ENCODE measurements at regions not wholly inside any gene's neighbourhood (a gene's known extent, or its start where the extent isn't known, plus 50 kb on each side); places are given as distances from the start of the nearest gene placed in this dataset.

- peaks cover 27% of the 10 kb centered on the region for H4K20me1 ChIP-seq (ENCODE audit: insufficient read depth, low read length)
- no peak overlapping the region for H3K4me3 ChIP-seq (ENCODE audit: low read length)
- no peaks in the 10 kb centered on the region for H3K36me3 ChIP-seq (replicated peaks; ENCODE audit: low read depth, low read length)
- no peaks in the 10 kb centered on the region for H3K4me1 ChIP-seq (ENCODE audit: low read length)
- no peak overlapping the region for H2AFZ ChIP-seq (ENCODE audit: low read depth, low read length)
- no peaks in the 10 kb centered on the region for H3K27me3 ChIP-seq (ENCODE audit: low read depth, low read length)
- H3K4me2 ChIP-seq (ENCODE audit: low read length): no peak overlapping the region
- TF ChIP-seq CTCF (IDR thresholded peaks at IDR 0.05; ENCODE audit: low read depth, low read length) (no peak), EZH2phosphoT487 (IDR thresholded peaks at IDR 0.05; ENCODE audit: low read depth) (no peak)
- H3K27ac ChIP-seq (ENCODE audit: low read length): no peak overlapping the region
- no peaks in the 10 kb centered on the region for H3K9me3 ChIP-seq (ENCODE audit: insufficient read depth, low read length)
- H3K9ac ChIP-seq (ENCODE audit: low read length): no peak overlapping the region
- no peaks in the 10 kb centered on the region for H3K79me2 ChIP-seq (ENCODE audit: low read length)
Measured at GRCh38 chr11:119798656-119799055, 69.7 kb upstream of the NECTIN1 start.

GRCh38 chr11:119797736-119798135 lies 68.7 kb upstream of the NECTIN1 start:
- Histone ChIP-seq H2AFZ (ENCODE audit: low read depth, low read length) (no peak overlapping the region), H4K20me1 (ENCODE audit: insufficient read depth, low read length) (peaks cover 26% of the 10 kb centered on the region), H3K4me3 (ENCODE audit: low read length) (no peak overlapping the region), H3K27me3 (ENCODE audit: low read depth, low read length) (no peaks in the 10 kb centered on the region), H3K4me2 (ENCODE audit: low read length) (no peak overlapping the region), H3K9ac (ENCODE audit: low read length) (no peak overlapping the region), H3K9me3 (ENCODE audit: insufficient read depth, low read length) (no peaks in the 10 kb centered on the region), H3K4me1 (ENCODE audit: low read length) (no peaks in the 10 kb centered on the region), H3K27ac (ENCODE audit: low read length) (no peak overlapping the region), H3K36me3 (replicated peaks; ENCODE audit: low read depth, low read length) (no peaks in the 10 kb centered on the region), H3K79me2 (ENCODE audit: low read length) (no peaks in the 10 kb centered on the region)
- TF ChIP-seq EZH2phosphoT487 (IDR thresholded peaks at IDR 0.05; ENCODE audit: low read depth) (no peak), CTCF (IDR thresholded peaks at IDR 0.05; ENCODE audit: low read depth, low read length) (no peak)

GRCh38 chr11:119797123-119797611 lies 68.2 kb upstream of the NECTIN1 start:
- Histone ChIP-seq H3K4me3 (ENCODE audit: low read length) (no peak overlapping the region), H3K9me3 (ENCODE audit: insufficient read depth, low read length) (no peaks in the 10 kb centered on the region), H3K36me3 (replicated peaks; ENCODE audit: low read depth, low read length) (no peaks in the 10 kb centered on the region), H3K27ac (ENCODE audit: low read length) (no peak overlapping the region), H3K4me1 (ENCODE audit: low read length) (no peaks in the 10 kb centered on the region), H3K79me2 (ENCODE audit: low read length) (no peaks in the 10 kb centered on the region), H3K9ac (ENCODE audit: low read length) (no peak overlapping the region), H2AFZ (ENCODE audit: low read depth, low read length) (no peak overlapping the region), H3K4me2 (ENCODE audit: low read length) (no peak overlapping the region), H4K20me1 (ENCODE audit: insufficient read depth, low read length) (peaks cover 26% of the 10 kb centered on the region), H3K27me3 (ENCODE audit: low read depth, low read length) (no peaks in the 10 kb centered on the region)
- TF ChIP-seq CTCF (IDR thresholded peaks at IDR 0.05; ENCODE audit: low read depth, low read length) (no peak), EZH2phosphoT487 (IDR thresholded peaks at IDR 0.05; ENCODE audit: low read depth) (no peak)

DNA sequence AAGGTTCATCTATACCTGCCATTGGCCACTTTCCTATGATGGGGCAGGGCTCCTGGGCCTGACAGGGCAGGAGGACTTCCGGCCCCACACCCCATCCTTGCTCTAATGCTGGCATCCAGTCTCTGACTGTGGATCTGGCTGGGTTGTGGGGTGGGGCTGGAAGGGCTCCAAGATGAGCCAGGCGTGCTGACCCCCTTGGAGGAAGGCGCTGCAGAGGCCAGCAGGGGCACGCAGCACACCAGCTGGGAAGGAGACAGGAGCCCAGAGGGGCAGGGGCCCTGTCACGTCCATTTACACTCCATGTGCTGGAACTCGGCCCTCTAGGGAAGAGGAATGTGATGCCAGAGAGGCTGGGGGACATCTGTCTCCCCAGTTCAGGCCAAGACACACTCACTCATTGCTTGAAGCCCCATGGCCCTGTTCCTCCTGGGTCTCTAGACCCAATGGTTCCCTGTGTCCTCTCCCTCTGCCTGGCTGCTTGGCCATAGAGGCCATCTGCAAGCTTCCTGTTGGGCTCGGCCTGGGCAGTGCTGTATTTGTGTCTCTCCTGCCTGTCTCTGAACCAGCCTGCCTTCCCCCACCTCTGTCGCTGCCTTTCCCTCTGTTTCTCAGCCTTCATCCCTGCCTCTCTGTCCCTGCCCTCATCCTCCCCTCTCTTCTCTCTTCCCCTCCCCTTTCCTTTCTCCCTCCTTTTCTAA lies 67.5 kb upstream of the NECTIN1 start:
- no peaks in the 10 kb centered on the region for H3K9me3 ChIP-seq (ENCODE audit: insufficient read depth, low read length)
- no peaks in the 10 kb centered on the region for H3K4me1 ChIP-seq (ENCODE audit: low read length)
- no peak for TF ChIP-seq EZH2phosphoT487 (IDR thresholded peaks at IDR 0.05; ENCODE audit: low read depth)
- TF ChIP-seq CTCF (IDR thresholded peaks at IDR 0.05; ENCODE audit: low read depth, low read length): no peak
- no peaks in the 10 kb centered on the region for H3K79me2 ChIP-seq (ENCODE audit: low read length)
- H3K27ac ChIP-seq (ENCODE audit: low read length): no peak overlapping the region
- H2AFZ ChIP-seq (ENCODE audit: low read depth, low read length): no peak overlapping the region
- H3K9ac ChIP-seq (ENCODE audit: low read length): no peak overlapping the region
- H3K4me2 ChIP-seq (ENCODE audit: low read length): no peak overlapping the region
- no peak overlapping the region for H3K4me3 ChIP-seq (ENCODE audit: low read length)
- H3K36me3 ChIP-seq (replicated peaks; ENCODE audit: low read depth, low read length): no peaks in the 10 kb centered on the region
- peaks cover 26% of the 10 kb centered on the region for H4K20me1 ChIP-seq (ENCODE audit: insufficient read depth, low read length)
- H3K27me3 ChIP-seq (ENCODE audit: low read depth, low read length): no peaks in the 10 kb centered on the region
